T-helper 2 cell (primary cell): ENCODE measurements at regions not wholly inside any gene's neighbourhood (a gene's known extent, or its start where the extent isn't known, plus 50 kb on each side); places are given as distances from the start of the nearest gene placed in this dataset.

ENCODE experiments used
- DNase-seq, 5 experiments: peaks; one replicate each; pipeline versions ENCODE4 v3.0.0 to v3.0.0-alpha.2; 2012 to 2022

DNA sequence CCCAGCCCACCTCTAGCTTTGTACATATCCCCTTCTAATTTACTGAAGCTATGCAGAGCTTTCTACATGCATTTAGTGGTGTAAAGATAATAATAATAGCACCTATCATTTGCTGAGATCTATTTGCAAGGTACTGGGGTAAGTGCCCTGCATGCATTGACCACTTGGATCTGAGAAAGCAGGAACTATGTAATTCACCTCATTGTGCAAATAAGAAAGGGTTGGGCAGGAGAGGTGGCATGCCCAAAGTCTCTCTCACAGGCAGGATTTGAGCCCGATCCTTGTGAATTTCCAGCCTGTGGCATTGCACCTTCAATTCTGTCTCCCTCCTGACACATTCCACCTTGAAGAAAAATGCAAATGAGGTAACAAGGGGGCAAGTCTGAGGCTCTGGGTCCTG lies 352.3 kb upstream of the EEF2KMT start:
- no peak for DNase-seq

DNA sequence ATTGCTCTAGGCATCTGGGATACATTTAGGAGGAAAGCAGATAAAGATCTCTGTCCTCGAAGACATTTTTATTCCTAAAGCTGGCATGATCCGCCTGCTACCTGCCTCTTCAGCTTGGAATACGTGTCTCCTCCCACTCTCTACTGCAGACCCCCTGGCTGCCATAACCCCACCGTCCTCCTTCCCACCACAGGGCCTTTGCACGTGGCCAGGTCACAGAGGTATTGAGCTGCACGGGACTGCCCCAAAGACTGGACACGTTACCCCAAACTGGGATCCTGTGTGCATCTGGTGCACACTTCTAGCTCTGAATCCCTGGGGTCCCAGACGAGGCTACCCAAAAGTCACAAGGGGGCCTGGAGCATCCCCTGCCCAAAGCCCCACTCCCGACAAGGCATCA lies 351.2 kb upstream of the EEF2KMT start:
- no peak for DNase-seq

DNA sequence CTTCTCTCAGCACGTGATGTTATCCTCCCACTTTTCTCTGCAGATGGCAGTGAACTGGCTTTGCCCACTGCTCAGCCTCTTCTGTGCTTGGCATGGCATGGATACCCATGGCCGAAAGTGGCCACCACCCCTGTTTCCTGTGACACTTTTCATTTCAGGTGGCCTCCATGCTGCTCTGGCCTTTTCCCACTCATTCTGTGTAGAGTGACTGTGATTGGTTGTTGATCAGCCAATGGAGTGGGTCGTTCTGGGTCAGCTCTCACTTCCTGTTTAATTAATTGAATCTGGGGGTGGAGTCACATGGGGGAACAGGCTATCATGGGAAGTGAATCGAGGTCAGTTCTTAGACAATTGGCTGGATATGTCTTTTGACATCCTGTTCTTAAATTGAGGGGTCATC lies 350.1 kb upstream of the EEF2KMT start:
- DNase-seq = no peak

DNA sequence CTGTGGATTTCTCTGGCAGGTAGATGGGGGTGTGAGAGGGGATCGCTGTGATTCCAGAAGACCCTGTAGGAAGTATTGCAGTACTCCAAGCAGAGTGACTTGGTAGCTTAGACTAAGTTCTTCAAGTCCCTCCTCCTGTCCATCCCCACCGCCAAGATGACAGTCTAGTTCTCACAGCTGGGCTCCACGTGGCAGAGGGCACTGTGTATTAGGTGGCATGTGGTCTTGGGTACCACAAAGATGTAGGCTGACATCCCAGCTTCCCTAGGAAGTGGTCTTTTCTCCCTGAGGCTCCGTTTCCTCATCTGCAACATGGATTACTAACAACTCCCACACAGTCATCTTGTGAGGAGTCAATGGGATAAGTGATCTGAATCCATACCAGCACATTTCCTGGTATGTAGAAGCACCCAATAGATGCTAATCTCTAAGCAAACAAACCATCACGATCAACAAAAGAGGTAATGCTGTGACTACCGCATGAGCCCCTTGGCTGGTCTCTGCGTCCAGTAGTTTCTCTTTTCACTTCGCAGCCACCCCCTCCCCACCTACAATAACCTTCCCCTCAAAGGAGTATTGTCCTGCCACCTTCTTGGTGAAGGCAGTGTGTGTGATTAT lies 349.1 kb upstream of the EEF2KMT start:
- no peak for DNase-seq

DNA sequence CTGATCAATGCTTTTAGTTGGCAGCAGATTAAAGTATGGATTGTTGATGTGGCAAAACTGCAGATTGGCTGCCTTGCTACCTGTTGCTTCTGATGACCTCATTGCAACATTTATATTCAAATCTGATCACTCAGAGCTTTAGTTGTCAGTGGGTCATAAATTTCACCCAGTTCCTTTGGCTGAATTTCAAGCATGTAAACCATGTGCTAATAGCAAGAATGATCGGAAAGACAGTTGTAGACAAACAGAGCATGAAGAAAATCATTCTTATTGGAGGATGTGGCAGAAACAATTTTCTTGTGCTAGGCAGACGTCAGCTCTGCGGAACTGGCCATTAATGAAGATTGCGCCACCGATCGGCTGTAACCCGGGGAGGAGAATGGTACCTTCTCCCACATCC lies 346.6 kb upstream of the EEF2KMT start:
- DNase-seq = no peak

DNA sequence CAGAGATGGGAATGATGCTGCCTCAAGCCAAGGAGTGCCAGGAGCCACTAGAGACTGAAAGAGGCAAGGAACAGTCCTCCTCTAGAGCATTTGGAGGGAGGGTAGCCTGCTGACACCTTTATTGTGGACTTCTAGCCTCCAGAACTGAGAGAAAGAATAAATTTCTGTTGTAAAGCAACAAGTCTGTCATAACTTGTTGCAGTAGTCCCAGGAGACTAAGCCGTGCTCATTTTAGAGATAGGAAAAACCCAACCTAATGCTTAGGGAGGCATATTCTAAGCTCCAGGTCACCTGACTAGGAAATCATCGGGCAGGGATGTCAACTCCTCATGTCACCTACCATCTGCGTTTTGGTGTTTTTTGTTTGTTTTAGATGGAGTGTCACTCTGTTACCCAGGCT lies 345.4 kb upstream of the EEF2KMT start:
- DNase-seq = no peak

DNA sequence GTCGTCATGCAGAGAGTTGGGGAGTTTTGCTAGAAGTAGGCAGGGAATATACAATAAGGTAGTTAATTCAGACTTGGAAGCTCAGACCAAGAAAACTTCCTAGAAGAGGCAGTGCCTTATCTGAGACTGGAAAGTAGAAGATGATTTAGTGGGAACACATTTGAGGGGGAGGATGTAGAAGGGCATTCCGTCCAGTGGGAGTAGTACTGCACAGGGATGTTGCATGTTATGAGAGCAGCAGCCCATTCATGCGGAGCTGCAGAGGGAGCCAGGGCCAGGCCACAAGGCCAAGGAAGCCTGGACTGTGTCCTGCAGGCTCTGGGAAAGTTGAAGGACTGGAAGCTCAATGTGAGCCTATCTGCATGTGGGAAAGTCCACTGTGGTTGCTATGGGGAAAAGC lies 344.5 kb upstream of the EEF2KMT start:
- DNase-seq = no peak

DNA sequence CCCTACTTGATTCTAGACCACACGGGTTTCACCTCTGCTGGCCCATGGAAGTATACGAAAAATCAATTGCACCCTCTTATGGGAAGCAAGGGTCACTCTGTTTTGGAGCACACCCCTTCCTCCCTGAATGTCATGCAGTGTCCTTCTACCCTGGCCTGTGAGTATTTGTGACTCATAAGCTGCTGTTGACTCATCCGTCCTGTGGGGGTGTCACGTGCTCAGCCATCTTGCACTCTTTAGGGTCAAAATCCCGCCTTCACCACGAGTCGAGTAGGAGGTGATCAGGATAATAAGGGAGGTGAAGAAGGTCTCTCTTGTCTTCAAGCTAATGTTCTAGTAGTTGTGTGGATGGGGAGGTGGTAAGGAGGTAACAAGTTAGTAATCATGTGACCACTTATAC lies 341.0 kb upstream of the EEF2KMT start:
- DNase-seq = no peak

DNA sequence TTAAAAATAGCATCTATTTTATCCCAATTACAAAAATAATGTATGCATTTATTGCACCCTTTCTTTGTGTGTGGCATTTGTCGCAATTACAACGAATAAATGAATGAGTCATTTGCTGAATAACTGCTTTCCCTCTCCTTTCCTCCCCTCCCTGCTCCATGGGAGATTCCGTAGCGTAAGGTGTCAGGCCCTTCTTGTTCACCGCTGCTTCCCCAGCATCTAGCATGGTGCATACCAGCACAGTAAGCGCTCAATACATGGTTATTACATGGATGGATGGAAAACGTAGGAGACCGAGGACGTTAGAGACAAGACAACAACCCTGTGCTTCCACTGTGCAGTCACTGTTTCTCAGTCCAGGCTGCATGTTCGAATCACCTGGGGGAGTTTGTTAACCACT lies 336.0 kb upstream of the EEF2KMT start:
- no peak for DNase-seq

DNA sequence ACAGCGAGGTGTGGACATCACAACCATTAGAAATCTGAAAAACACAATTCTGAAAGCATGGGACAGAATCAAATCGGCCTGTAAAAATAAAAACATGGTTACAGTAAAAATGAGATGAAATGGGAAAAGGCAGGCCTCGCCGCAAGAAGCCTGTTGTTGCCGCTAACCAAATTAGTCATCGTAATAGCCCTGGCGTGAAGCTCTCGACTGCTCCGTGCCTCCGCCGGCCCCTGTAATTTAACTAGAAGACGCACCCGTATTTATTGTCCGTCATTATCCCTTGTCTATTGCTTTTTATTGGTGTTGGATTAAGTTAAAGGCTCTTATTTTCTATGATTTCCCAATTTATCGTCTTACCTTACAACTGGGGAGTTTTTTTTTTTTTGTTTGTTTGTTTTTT lies 334.6 kb upstream of the EEF2KMT start:
- no peak for DNase-seq

DNA sequence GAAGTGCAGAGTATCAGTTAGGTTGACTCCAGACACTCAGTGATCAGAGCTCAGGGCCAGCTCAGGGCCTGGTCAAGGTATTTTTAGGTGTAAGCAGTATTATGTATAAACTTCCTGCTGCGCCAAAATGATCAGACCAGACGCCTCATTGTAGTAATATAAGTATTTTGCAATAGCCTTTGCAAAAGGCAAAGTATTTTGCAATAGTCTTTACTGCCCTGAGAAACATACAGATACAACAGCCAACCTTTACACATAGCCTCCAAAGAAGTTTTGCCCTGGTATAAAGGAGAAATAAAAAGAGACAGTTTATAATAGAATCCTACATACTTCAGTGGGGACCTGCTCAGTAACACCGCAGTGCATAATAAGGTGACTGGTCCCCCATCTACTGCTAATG lies 333.0 kb upstream of the EEF2KMT start:
- no peak for DNase-seq

DNA sequence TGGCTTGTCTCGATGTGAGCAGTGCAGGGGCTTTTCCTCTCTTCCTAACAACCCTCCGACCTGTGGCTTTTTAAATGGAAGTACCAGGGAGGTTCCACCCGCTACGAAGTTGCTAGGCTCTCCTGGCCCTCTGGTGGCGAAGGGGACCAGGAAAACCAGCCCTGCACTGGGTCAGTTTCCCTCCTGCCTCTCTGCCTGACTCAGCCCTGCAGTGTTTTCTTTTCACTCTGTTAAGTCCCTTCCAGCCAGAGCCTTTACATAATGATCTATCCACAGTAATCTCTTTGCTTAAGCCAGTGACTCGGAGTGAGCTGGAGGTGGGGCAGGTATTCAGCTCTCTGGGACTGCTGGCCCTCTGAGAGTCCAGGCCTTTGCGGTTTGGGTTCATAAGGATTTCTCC lies 331.3 kb upstream of the EEF2KMT start:
- DNase-seq = no peak

DNA sequence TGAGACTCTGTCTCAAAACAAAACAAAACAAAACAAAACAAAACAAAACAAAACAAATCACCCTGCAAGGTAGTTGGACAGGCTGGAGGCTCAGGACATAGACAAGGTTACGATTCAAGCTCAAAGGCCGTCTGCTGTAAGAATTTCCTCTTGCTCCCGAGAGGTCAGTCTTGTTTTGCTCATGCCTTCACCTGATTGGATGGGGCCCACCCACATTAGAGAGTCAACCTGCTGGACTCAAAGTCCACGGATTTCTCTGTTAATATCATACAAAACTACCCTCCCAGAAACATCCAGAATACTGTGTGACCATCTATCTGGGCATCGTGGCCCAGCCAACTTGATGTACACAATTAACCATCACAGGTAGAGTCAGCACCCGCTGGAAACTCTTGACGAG lies 330.0 kb upstream of the EEF2KMT start:
- no peak for DNase-seq

DNA sequence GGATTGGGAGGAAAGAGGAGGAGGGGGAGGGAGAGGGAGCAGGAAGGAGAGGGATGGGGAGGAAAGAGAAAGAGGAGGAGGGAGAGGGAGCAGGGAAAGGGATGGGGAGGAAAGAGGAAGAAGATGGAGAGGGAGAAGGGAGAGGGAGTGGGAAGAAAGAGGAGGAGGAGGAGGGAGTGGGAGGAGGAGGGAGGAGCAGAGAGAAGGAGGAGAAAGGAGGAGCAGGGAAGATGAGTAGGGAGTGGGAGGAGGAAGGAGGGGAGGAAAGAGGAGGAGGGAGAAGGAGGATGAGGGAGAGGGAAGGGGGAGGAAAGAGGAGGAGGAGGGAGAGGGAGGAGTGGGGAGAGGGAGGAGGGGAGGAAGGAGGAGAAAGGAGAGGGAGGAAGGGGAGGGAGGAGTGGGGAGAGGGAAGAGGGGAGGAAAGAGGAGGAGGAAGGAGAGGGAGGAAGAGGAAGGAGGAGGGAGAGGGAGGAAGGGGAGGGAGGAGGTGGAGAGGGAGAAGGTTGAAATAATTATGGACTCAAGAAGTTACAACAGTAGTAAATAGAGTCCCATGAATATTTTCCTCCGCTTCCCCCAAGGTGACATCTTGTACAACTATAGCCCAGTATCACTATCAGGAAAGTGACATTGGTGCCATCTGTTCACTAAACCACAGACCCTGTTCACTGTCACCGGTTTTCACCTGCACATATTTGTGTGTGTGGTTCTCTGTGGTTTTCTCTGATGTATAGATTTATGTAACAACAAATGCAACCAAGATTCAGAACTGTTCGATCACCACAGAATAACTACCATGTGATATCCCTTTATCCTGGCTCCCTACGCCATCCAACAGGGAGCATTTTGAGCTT lies 325.3 kb upstream of the EEF2KMT start:
- DNase-seq = peak in 1 of 5 experiments; percentile 8

DNA sequence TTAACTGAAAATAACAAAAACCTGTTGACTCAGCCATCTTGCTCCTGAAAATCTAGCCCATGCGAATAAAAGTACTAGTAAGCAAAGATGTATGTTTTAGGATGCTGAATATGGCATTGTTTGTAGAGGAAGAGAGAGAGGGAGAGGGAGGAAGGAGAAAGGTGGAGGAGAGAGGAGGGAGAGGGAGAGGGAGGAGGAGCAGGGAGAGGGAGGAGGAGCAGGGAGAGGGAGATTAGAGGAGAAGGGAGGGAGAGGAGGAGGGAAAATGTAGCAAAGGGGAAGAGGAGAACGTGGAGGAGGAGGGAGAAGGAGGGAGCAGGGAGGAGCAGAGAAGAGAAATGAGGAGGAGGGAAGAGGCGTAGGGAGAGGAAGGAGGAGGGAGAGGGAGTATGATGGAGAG lies 324.5 kb upstream of the EEF2KMT start:
- DNase-seq = no peak

DNA sequence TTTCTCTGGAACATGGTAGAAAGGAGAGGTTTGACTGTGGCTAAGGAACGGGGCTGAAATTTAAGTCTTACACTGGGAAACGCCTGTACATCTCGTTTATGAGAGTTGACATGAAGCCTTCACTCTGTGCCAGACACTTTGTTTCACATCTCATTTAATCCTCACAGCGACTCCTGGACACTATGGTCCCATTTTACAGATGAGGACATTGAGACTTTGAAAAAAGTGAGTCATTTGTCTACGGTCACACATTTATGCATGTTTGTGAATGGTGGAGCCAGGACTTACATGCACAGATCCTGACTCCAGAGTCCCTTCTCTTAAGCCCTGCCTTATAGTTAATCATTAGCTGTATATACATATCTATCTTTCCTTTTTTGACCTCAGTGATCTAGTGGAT lies 318.4 kb upstream of the EEF2KMT start:
- no peak for DNase-seq

DNA sequence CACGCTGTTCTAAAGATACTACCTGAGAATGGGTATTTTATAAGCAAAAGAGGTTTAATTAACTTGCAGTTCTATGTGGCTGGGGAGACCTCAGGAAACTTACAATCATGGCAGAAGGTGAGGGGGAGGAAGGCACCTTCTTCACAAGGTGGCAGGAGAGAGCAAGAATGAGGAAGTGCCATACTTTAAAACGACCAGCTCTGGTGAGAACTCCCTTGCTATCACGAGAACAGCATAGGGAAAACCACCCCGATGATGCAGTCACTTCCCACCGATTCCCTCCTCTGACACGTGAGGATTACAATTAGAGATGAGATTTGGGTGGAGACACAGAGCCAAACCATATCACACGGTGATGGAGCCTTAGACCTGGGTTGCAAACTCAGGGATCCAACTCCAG lies 317.5 kb upstream of the EEF2KMT start:
- DNase-seq = no peak

DNA sequence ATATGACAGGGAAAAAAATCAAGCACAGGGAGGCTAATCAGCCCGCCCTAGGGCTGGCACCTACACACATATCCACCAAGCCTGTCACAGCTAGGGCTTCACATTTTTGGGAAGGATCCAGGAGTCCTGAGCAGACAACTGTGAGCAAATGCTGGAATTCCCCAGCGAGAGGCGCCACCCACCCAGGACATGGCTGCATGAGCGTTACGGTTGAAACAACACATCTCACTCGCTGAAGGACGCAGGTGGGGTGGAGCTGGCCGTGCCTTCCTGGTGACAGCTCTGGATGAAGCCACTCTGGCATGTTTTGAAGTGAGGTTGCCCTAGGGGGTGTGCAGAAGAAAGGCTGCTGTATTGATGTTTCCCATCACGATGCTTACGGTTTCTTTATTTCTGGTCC lies 315.1 kb upstream of the EEF2KMT start:
- no peak for DNase-seq

DNA sequence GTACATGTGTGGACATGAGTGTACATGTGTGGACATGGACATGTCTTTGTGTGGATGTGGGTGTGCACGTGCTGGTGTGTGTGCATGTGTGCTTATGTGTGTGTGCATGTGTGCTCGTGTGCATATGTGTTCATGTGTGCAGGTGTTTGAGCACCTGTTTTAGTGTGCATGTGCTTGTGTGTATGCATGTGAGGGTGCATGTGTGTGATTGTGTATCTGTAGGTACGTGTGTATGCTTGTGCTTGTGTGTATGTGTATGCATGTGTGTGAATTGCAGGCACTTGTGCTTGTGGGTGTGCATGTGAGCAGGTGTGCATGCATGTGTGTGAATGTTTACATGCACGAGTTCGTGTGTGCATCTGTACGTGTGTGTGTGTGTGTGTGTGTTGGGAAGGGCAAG lies 300.6 kb upstream of the EEF2KMT start:
- no peak for DNase-seq

DNA sequence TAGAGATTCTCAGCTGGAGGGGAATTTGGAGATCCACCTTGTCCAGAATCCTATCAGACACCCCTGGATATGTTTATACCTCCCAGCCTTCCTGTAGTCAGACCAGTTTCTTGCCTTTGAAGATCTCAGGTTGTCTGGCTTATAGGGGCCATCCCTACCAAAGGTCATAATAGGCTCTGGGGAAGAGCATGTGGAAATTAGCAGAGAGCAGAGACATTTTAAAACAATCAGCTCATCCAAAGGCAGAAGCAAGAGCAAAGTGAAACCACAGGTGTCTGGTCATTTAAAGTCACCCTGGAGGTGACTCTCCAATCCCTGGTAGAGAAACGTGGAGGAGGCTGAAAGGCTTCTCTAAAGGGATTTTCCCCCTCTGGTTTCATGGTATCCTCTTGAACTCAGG lies 299.3 kb upstream of the EEF2KMT start:
- no peak for DNase-seq

DNA sequence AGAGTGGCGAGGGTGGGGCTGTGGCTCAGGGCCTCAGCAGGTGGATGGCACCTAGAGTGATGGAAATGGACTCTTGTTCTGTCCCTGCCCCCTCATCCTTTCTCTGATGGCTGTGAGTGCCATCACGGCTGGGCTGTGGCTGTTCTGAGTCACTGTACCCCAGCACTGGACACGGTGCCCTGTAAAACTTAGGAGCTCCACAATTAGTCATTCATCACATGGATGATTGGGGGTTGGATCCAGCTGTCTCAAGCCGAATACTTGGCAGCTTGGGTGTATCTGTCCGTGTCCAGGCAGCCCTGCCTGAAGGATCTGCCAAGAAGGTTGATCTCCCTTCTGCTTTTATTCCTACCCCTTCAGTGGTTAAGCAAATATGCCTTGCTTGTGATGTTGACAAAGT lies 295.5 kb upstream of the EEF2KMT start:
- DNase-seq = no peak

DNA sequence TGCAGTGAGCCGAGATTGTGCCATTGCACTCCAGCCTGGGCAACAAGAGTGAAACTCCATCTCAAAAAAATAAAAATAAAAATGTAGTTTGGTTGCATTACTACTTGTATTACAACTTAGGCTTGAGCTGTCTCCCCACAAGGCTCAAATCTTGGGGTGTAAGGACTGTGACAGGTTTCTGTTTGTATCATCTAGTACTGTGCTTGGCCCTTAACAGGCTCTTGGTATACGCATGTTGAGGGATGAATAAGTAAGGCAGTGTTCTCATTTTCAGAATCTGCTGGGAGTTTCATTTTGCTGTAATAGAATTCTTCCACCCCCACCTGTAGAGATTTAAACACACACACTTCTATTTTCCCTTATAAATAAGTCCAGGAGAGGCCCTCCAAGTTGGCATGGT lies 289.4 kb upstream of the EEF2KMT start:
- DNase-seq = peak in 1 of 5 experiments; percentile 3

DNA sequence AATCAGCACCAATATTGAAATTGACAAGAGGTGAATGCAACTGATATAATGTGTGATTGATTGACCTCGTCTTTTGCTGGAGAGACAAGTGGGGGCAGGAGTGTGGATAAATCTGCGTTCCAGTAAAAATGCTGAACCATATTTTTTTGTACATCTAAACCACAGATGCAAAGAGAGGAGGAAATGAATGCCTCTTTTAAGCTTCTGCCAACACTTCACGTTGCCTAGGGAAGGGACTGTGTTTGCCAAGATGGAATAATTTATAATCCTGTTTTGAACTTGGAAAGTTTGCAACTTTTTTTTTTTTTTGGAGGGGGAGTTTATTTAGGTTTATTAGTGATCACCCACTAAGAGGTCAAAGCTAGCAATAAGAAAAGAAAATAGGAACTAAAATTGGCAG lies 288.2 kb upstream of the EEF2KMT start:
- DNase-seq = no peak

DNA sequence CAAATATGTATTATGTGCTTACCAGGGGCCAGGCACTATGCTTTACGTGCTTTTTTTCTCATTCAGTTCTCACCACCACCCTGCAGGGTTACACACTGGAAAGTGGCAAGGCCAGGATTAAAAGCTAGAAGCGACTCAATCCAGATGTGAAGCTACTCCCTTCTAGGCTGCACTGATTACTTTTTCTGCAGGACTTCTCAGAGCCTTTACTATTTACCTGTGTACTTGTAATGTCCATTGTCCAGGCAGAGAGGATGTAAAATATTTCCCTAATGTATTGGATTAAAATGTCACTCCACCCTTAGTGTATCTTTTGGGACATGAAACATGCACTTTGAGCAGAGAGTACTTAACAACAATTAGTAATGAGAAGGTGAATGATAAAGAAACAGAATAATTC lies 287.5 kb upstream of the EEF2KMT start:
- no peak for DNase-seq

DNA sequence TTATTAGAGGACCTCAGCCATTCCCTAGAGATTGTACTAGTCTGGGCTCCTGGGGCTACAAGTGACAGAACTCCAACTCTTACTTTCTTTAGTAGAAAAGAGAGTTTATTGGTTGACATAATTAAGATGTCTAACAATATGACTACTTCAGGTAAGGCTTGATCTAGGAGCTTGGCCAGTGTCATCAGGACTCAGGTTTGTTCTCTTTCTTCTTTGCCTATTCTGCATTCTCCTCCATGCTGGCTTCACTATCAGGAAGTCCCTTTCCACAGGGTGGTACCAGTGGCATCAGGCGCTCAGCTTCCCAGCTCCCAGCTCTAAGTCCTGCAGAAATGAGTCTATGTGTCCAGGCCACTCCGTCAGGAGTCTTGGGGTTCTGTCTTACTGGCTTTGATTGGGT lies 286.1 kb upstream of the EEF2KMT start:
- no peak for DNase-seq
